ENCODE measurements at regions not wholly inside any gene's neighbourhood (a gene's known extent, or its start where the extent isn't known, plus 50 kb on each side); places are given as distances from the start of the nearest gene placed in this dataset.

GRCh38 chr9:16058131-16058549 is 505.3 kb downstream of the CCDC171 start:
- TF ChIP-seq CTCF (IDR thresholded peaks at IDR 0.05; ENCODE audit: low read depth, low read length, missing input control): no peak
- no peak for TF ChIP-seq EGR1 (IDR thresholded peaks at IDR 0.05; ENCODE audit: low read depth in 2 of 2)
- no peak for TF ChIP-seq MAX (IDR thresholded peaks at IDR 0.05)
- no peak for TF ChIP-seq REST (IDR thresholded peaks at IDR 0.05)

All from liver (tissue), 3 donors.